DOHH2 (cell line): ENCODE measurements at regions not wholly inside any gene's neighbourhood (a gene's known extent, or its start where the extent isn't known, plus 50 kb on each side); places are given as distances from the start of the nearest gene placed in this dataset.

ENCODE experiments used
- CTCF ChIP-seq: fragments of 200-600 bp; sonication (generic); IDR thresholded peaks from one replicate; pipeline ENCODE4 v1.5.1; 2014; ENCODE audit warnings: antibody characterized with exemption, mild to moderate bottlenecking, low read depth, low read length; ENCODE audit not compliant: poor library complexity, severe bottlenecking
- EZH2phosphoT487 ChIP-seq: fragments of 200-600 bp; sonication (generic); IDR thresholded peaks from 2 replicates; pipeline ENCODE4 v1.6.1; 2017; ENCODE audit warnings: borderline replicate concordance, mild to moderate bottlenecking, antibody characterized with exemption, low read length, moderate library complexity, mixed read lengths

- TF ChIP-seq CTCF, result peak; percentile 75
- TF ChIP-seq EZH2phosphoT487, result no peak
Observed at GRCh38 chr10:61140765-61141392, 196.9 kb upstream of the RHOBTB1 start.
